Activated naive CD8-positive, alpha-beta T cell treated with anti-CD3 and anti-CD28 coated beads, Interleukin-2, amount 50 U/mL, for 16 hours (primary cell): ENCODE measurements at regions not wholly inside any gene's neighbourhood (a gene's known extent, or its start where the extent isn't known, plus 50 kb on each side); places are given as distances from the start of the nearest gene placed in this dataset.

ENCODE experiments used
- DNase-seq: peaks from one replicate; pipeline ENCODE4 v3.0.0-alpha.2; 2020; ENCODE audit warnings: low read depth, low spot score

GRCh38 chr6:4587171-4587570, 189.0 kb upstream of the CDYL start:
- DNase-seq = no peak

- no peak for DNase-seq
These were observed 189.7 kb upstream of the CDYL start for GRCh38 chr6:4586469-4586859.

- DNase-seq = no peak
These were observed 190.3 kb upstream of the CDYL start for GRCh38 chr6:4585682-4586468.

GRCh38 chr6:4584801-4585200, 191.4 kb upstream of the CDYL start:
- DNase-seq = no peak

GRCh38 chr6:4582506-4583417, 193.4 kb upstream of the CDYL start:
- DNase-seq = no peak

GRCh38 chr6:4581468-4582385, 194.5 kb upstream of the CDYL start:
- no peak for DNase-seq

GRCh38 chr6:4580361-4580760, 195.8 kb upstream of the CDYL start:
- no peak for DNase-seq

GRCh38 chr6:4577406-4577805, 198.8 kb upstream of the CDYL start:
- no peak for DNase-seq

- DNase-seq = no peak
These were observed 200.5 kb upstream of the CDYL start for GRCh38 chr6:4575714-4576113.

- DNase-seq = no peak
These were observed 202.2 kb upstream of the CDYL start for GRCh38 chr6:4574007-4574406.

- no peak for DNase-seq
These were observed 205.2 kb upstream of the CDYL start for GRCh38 chr6:4571011-4571410.

- DNase-seq = no peak
These were observed 208.1 kb upstream of the CDYL start for GRCh38 chr6:4568138-4568537.

GRCh38 chr6:4567141-4567540, 209.1 kb upstream of the CDYL start:
- no peak for DNase-seq

GRCh38 chr6:4565301-4566250, 210.6 kb upstream of the CDYL start:
- no peak for DNase-seq

GRCh38 chr6:4564801-4565271, 211.4 kb upstream of the CDYL start:
- DNase-seq = no peak

GRCh38 chr6:4563877-4564276, 212.3 kb upstream of the CDYL start:
- no peak for DNase-seq

GRCh38 chr6:4563156-4563555, 213.0 kb upstream of the CDYL start:
- no peak for DNase-seq

GRCh38 chr6:4561773-4562400, 214.3 kb upstream of the CDYL start:
- DNase-seq = no peak

GRCh38 chr6:4561078-4561435, 215.1 kb upstream of the CDYL start:
- no peak for DNase-seq
